ENCODE measurements at regions not wholly inside any gene's neighbourhood (a gene's known extent, or its start where the extent isn't known, plus 50 kb on each side); places are given as distances from the start of the nearest gene placed in this dataset.
A peak's percentile ranks its signal among the peaks of the same experiment; 100 is the strongest.

DNA sequence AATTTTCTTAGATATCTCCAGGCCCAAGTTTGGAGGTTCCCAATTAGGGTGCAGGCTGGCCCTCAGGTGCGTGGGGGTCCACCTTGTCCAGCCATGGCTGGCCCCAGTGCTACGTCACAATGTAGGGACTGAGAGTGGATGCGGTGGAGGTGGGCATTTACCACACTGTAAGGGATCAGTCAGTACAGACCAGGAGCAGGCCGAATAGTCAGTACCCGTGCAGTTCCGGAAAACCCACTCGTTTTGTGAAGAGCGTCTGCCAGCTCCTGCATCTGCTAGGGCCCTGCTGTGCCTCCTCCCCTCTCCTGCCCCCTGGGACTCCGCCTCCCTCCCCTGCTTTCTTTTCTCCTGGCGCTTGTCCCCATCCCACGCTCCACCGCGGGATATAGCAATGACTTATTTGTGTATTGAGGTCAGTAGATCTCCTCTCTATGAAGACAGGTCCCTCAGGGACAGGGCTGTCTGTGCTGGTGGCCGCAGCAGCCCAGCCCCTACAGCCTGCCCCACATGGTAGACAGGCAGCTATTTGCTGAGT, 50.4 kb upstream of the SEPTIN5 start:
- DNase-seq = peak; percentile 26

DNA sequence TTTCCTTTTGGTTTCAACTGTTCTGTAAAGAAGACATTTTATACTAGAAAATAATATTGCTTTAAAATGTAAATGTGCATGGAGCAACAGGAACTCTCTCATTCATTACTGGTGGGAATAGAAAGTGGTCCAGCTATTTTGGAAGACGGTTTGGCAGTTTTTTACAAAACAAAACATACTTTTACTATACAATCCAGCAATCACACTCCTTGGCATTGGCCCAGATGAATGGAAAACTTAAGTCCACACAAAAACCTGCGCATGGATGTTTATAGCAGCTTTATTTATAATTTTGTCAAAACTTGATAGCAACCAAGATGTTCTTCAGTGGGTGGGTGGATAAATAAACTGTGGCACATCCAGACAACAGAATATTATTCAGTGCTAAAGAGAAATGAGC, 49.9 kb upstream of the SEPTIN5 start:
- no peak for DNase-seq
